Endothelial cell of umbilical vein (primary cell): ENCODE measurements at regions not wholly inside any gene's neighbourhood (a gene's known extent, or its start where the extent isn't known, plus 50 kb on each side); places are given as distances from the start of the nearest gene placed in this dataset.

Experiments
- BruUV-seq: library from RNA; stranded (reverse); fragments of 400-500 nt; replicated peaks from 2 replicates; lab custom pipeline; 2021; lab: Mats Ljungman, UMichigan
- CTCF ChIA-PET: fragments of 300-600, 350-600 bp; sonication (Branson Sonifier 250); formaldehyde crosslinking; loops from one replicate; lab custom pipeline; 2021; ENCODE audit warnings: antibody characterized with exemption, inconsistent platforms; lab: Charles Lee
- POLR2A ChIA-PET: fragments of 300-600, 350-600 bp; sonication (Branson Sonifier 250); formaldehyde crosslinking; loops from one replicate; lab custom pipeline; 2021; ENCODE audit warnings: antibody characterized with exemption, inconsistent platforms; lab: Charles Lee
- DNase-seq: peaks from one replicate; pipeline ENCODE4 v3.0.0-alpha.2; 2011; ENCODE audit warnings: low read depth, low spot score
- FAIRE-seq: peaks from 2 replicates; lab custom pipeline; 2011; peaks lifted over from hg19 to GRCh38; lab: Jason Lieb, UNC
- H2AFZ ChIP-seq: 2 replicates; pipeline ENCODE4 v1.6.0; 2012; ENCODE audit warnings: low read depth, low read length, control low read depth, inconsistent platforms
- H3K27ac ChIP-seq: 2 replicates; pipeline ENCODE4 v1.5.1; 2011; ENCODE audit warnings: low read depth, mild to moderate bottlenecking, control low read depth, low read length, moderate library complexity; ENCODE audit not compliant: insufficient read depth
- H3K27me3 ChIP-seq, 2 experiments: 2 replicates each; pipeline versions ENCODE4 v1.6.0 to v1.6.1; 2011; ENCODE audit warnings: low read length in 2 of 2, mixed read lengths in 1 of 2; ENCODE audit not compliant: control insufficient read depth in 2 of 2, insufficient read depth in 2 of 2
- H3K36me3 ChIP-seq, 2 experiments: 2 replicates in 1 of 2; 3 replicates in 1 of 2; pipeline ENCODE4 v1.5.1; 2011; ENCODE audit warnings: low read length in 2 of 2, mild to moderate bottlenecking in 1 of 2, moderate library complexity in 1 of 2; ENCODE audit not compliant: control insufficient read depth in 2 of 2, insufficient read depth in 2 of 2; ENCODE audit errors: extremely low read depth in 1 of 2
- H3K4me1 ChIP-seq: 3 replicates; pipeline ENCODE4 v1.5.1; 2011; ENCODE audit warnings: mild to moderate bottlenecking, low read length; ENCODE audit not compliant: control insufficient read depth, insufficient read depth; ENCODE audit errors: extremely low read depth
- H3K4me2 ChIP-seq: 2 replicates; pipeline ENCODE4 v1.6.1; 2011; ENCODE audit warnings: low read length, control low read depth, mixed read lengths; ENCODE audit not compliant: insufficient read depth
- H3K4me3 ChIP-seq, 3 experiments: fragments of 200-600 bp in 1 of 3; sonication (generic), shearing (Covaris generic) in 1 of 3; replicated peaks in 1 of 3; 2 replicates each; pipeline ENCODE4 v1.5.1; 2011 to 2016; ENCODE audit warnings: control low read depth in 3 of 3, low read length in 3 of 3, mild to moderate bottlenecking in 2 of 3, inconsistent platforms in 1 of 3, low read depth in 1 of 3, moderate library complexity in 1 of 3; ENCODE audit not compliant: insufficient read depth in 1 of 3
- H3K79me2 ChIP-seq: 2 replicates; pipeline ENCODE4 v1.6.0; 2012; ENCODE audit warnings: low read length, inconsistent platforms; ENCODE audit not compliant: control insufficient read depth, insufficient read depth
- H3K9ac ChIP-seq: replicated peaks from 2 replicates; pipeline ENCODE3; 2011; ENCODE audit warnings: low read length, control low read depth; ENCODE audit not compliant: insufficient read depth; ENCODE audit errors: extremely low read depth
- H3K9me1 ChIP-seq: replicated peaks from 3 replicates; pipeline ENCODE4 v1.6.0; 2011; ENCODE audit warnings: mild to moderate bottlenecking, low read length; ENCODE audit not compliant: control insufficient read depth, insufficient read depth; ENCODE audit errors: extremely low read depth
- H3K9me3 ChIP-seq: replicated peaks from 2 replicates; pipeline ENCODE4 v1.5.1; 2012; ENCODE audit warnings: low read length, inconsistent platforms; ENCODE audit not compliant: control insufficient read depth, insufficient read depth
- H4K20me1 ChIP-seq: replicated peaks from 2 replicates; pipeline ENCODE3; 2011; ENCODE audit warnings: mild to moderate bottlenecking, low read length; ENCODE audit not compliant: control insufficient read depth, insufficient read depth; ENCODE audit errors: extremely low read depth
- CTCF ChIP-seq, 2 donors: IDR thresholded peaks; 1 replicate in 1 of 2; 2 replicates in 1 of 2; pipeline ENCODE4 v1.5.1; 2011; ENCODE audit warnings: low read length in 2 of 2, mild to moderate bottlenecking in 2 of 2, moderate library complexity in 2 of 2, control low read depth in 1 of 2, inconsistent platforms in 1 of 2, low read depth in 1 of 2; ENCODE audit not compliant: insufficient read depth in 1 of 2; ENCODE audit errors: extremely low read depth in 1 of 2
- EZH2 ChIP-seq: IDR thresholded peaks from 2 replicates; pipeline ENCODE4 v1.6.1; 2012; ENCODE audit warnings: borderline replicate concordance, low read depth, mild to moderate bottlenecking, moderate library complexity, low read length, inconsistent platforms; ENCODE audit not compliant: severe bottlenecking
- FOS ChIP-seq: IDR thresholded peaks from 2 replicates; pipeline ENCODE4 v1.6.1; 2011; ENCODE audit warnings: mild to moderate bottlenecking, low read length, moderate library complexity, borderline replicate concordance; ENCODE audit not compliant: insufficient read depth
- GATA2 ChIP-seq: IDR thresholded peaks from 2 replicates; pipeline ENCODE4 v1.7.0; 2011; ENCODE audit warnings: low read depth, mild to moderate bottlenecking, moderate library complexity, mixed read lengths, low read length; ENCODE audit not compliant: insufficient read length, insufficient read depth
- JUN ChIP-seq: IDR thresholded peaks from 2 replicates; pipeline ENCODE4 v1.6.1; 2011; ENCODE audit warnings: borderline replicate concordance, low read depth; ENCODE audit not compliant: insufficient read length, insufficient read depth
- MAX ChIP-seq: IDR thresholded peaks from 2 replicates; pipeline ENCODE4 v1.6.1; 2011; ENCODE audit not compliant: insufficient read depth, insufficient read length
- MYC ChIP-seq: IDR thresholded peaks from one replicate; pipeline ENCODE4 v1.6.1; 2011; ENCODE audit warnings: mild to moderate bottlenecking, low read depth, low read length
- POLR2A ChIP-seq: IDR thresholded peaks from 2 replicates; pipeline ENCODE4 v1.6.1; 2012; ENCODE audit warnings: low read depth, mild to moderate bottlenecking, control low read depth, low read length
- POLR2AphosphoS5 ChIP-seq: IDR thresholded peaks from 2 replicates; pipeline ENCODE4 v1.6.1; 2012; ENCODE audit warnings: low read depth, mild to moderate bottlenecking, control low read depth, low read length, moderate library complexity; ENCODE audit not compliant: insufficient read depth
- dilution Hi-C: fragments of 300-500 bp; cut with MboI; formaldehyde crosslinking; loops from one replicate; pipeline ENCODE4 v1.15.0; 2019; ENCODE audit warnings: low sequenced_read_pairs; ENCODE audit not compliant: extremely low pct_ligation_motif_present
- intact Hi-C: fragments of 100-400 bp; cut with micrococcal nuclease; formaldehyde crosslinking; loops from one replicate; pipeline ENCODE4 v1.10.0; 2022

- no peak for TF ChIP-seq GATA2
- TF ChIP-seq POLR2AphosphoS5, result no peak
- TF ChIP-seq EZH2, result no peak
- H3K9me3 ChIP-seq, result no peaks in the 10 kb centered on the region
- H3K9ac ChIP-seq, result no peak overlapping the region
- no TSS peak for BruUV-seq
- no peak overlapping the region for H2AFZ ChIP-seq
- FAIRE-seq (no peak), DNase-seq (no peak)
- no peaks in the 10 kb centered on the region for H3K27me3 ChIP-seq
- H3K9me1 ChIP-seq, result no peaks in the 10 kb centered on the region
- no peak overlapping the region for H3K4me3 ChIP-seq
- no peaks in the 10 kb centered on the region for H4K20me1 ChIP-seq
- ChIA-PET CTCF (no interaction called here), POLR2A (no interaction called here)
- H3K4me2 ChIP-seq, result no peak overlapping the region
- H3K27ac ChIP-seq, result no peak overlapping the region
- intact Hi-C loops, result no loop called here
- dilution Hi-C loops, result no loop called here
- H3K79me2 ChIP-seq, result no peaks in the 10 kb centered on the region
- H3K4me1 ChIP-seq, result no peaks in the 10 kb centered on the region
- no peaks in the 10 kb centered on the region for H3K36me3 ChIP-seq
These were observed 222.0 kb upstream of the FOXQ1 start for GRCh38 chr6:1089859-1090258.

GRCh38 chr6:1088492-1089001 is 223.4 kb upstream of the FOXQ1 start:
- no TSS peak for BruUV-seq
- Histone ChIP-seq H3K9me3 (no peaks in the 10 kb centered on the region), H2AFZ (no peak overlapping the region), H3K9me1 (no peaks in the 10 kb centered on the region), H3K4me3 (no peak overlapping the region), H3K27me3 (no peaks in the 10 kb centered on the region), H3K9ac (no peak overlapping the region), H3K36me3 (no peaks in the 10 kb centered on the region), H3K4me2 (no peak overlapping the region), H3K79me2 (no peaks in the 10 kb centered on the region), H3K4me1 (no peaks in the 10 kb centered on the region), H4K20me1 (no peaks in the 10 kb centered on the region), H3K27ac (no peak overlapping the region)
- intact Hi-C loops (no loop called here), dilution Hi-C loops (no loop called here)
- ChIA-PET POLR2A (no interaction called here), CTCF (no interaction called here)
- TF ChIP-seq FOS (no peak), JUN (no peak), CTCF (IDR thresholded peaks at IDR 0.05; ENCODE audit: extremely low read depth in 1 of 2, insufficient read depth in 1 of 2, low read depth in 1 of 2, low read length in 2 of 2) (no peak), EZH2 (no peak), POLR2AphosphoS5 (no peak), GATA2 (no peak), MAX (no peak), POLR2A (no peak), MYC (no peak)
- no peak for DNase-seq
- no peak for FAIRE-seq
